T-helper 2 cell treated with Interferon-gamma antibody and Interleukin-4, amounts not matched to agents 100 ng/mL and 5 ng/mL, for 36 hours (primary cell): ENCODE measurements at regions not wholly inside any gene's neighbourhood (a gene's known extent, or its start where the extent isn't known, plus 50 kb on each side); places are given as distances from the start of the nearest gene placed in this dataset.

Source experiments
- intact Hi-C: fragments of 100-400 bp; cut with micrococcal nuclease; formaldehyde crosslinking; loops from one replicate; pipeline ENCODE4 v1.15.1; 2023

- intact Hi-C loops, result no loop called here
Observed at GRCh38 chr2:187139469-187139868, 290.5 kb upstream of the ZSWIM2 start.

GRCh38 chr2:187138265-187138664 lies 289.3 kb upstream of the ZSWIM2 start:
- intact Hi-C loops, result no loop called here

GRCh38 chr2:187136646-187137045 lies 287.7 kb upstream of the ZSWIM2 start:
- intact Hi-C loops, result no loop called here

- intact Hi-C loops, result no loop called here
Observed at GRCh38 chr2:187134306-187134705, 285.3 kb upstream of the ZSWIM2 start.

- intact Hi-C loops, result no loop called here
Observed at GRCh38 chr2:187129868-187130267, 280.9 kb upstream of the ZSWIM2 start.

- intact Hi-C loops, result no loop called here
Observed at GRCh38 chr2:187129306-187129705, 280.3 kb upstream of the ZSWIM2 start.

- intact Hi-C loops, result no loop called here
Observed at GRCh38 chr2:187126247-187127005, 277.5 kb upstream of the ZSWIM2 start.

- intact Hi-C loops, result no loop called here
Observed at GRCh38 chr2:187125318-187125717, 276.3 kb upstream of the ZSWIM2 start.

GRCh38 chr2:187124529-187124928 lies 275.6 kb upstream of the ZSWIM2 start:
- intact Hi-C loops, result no loop called here

GRCh38 chr2:187118331-187119099 lies 269.5 kb upstream of the ZSWIM2 start:
- intact Hi-C loops, result no loop called here

- intact Hi-C loops, result no loop called here
Observed at GRCh38 chr2:187117483-187117882, 268.5 kb upstream of the ZSWIM2 start.

- intact Hi-C loops, result no loop called here
Observed at GRCh38 chr2:187115627-187116026, 266.7 kb upstream of the ZSWIM2 start.

GRCh38 chr2:187107001-187107400 lies 258.0 kb upstream of the ZSWIM2 start:
- intact Hi-C loops, result no loop called here

- intact Hi-C loops, result no loop called here
Observed at GRCh38 chr2:187105218-187105617, 256.2 kb upstream of the ZSWIM2 start.

GRCh38 chr2:187102381-187102780 lies 253.4 kb upstream of the ZSWIM2 start:
- intact Hi-C loops, result no loop called here

- intact Hi-C loops, result no loop called here
Observed at GRCh38 chr2:187098154-187098553, 249.2 kb upstream of the ZSWIM2 start.

GRCh38 chr2:187093771-187094412 lies 244.9 kb upstream of the ZSWIM2 start:
- intact Hi-C loops, result no loop called here

- intact Hi-C loops, result no loop called here
Observed at GRCh38 chr2:187091664-187092063, 242.7 kb upstream of the ZSWIM2 start.

GRCh38 chr2:187084524-187084923 lies 235.6 kb upstream of the ZSWIM2 start:
- intact Hi-C loops, result no loop called here

GRCh38 chr2:187081461-187081860 lies 232.5 kb upstream of the ZSWIM2 start:
- intact Hi-C loops, result no loop called here

GRCh38 chr2:187079901-187080300 lies 230.9 kb upstream of the ZSWIM2 start:
- intact Hi-C loops, result no loop called here

GRCh38 chr2:187078297-187078696 lies 229.3 kb upstream of the ZSWIM2 start:
- intact Hi-C loops, result no loop called here
